Neural cell (in vitro differentiated cells): ENCODE measurements at regions not wholly inside any gene's neighbourhood (a gene's known extent, or its start where the extent isn't known, plus 50 kb on each side); places are given as distances from the start of the nearest gene placed in this dataset.

Experiments used
- RAD21 ChIP-seq: fragments of 450-650 bp; conservative IDR thresholded peaks from 2 replicates; pipeline ENCODE4 v1.6.1; 2014; ENCODE audit warnings: antibody characterized with exemption, mild to moderate bottlenecking, moderate library complexity
- TAF1 ChIP-seq: IDR thresholded peaks from 2 replicates; pipeline ENCODE4 v1.6.1; 2012; ENCODE audit warnings: low read depth
- TF ChIP-seq, protein P1 (sequence below): fragments of 450-650 bp; IDR thresholded peaks from 2 replicates; pipeline ENCODE4 v1.5.1; 2014; ENCODE audit warnings: antibody characterized with exemption, mild to moderate bottlenecking, moderate library complexity; ENCODE audit not compliant: poor library complexity, severe bottlenecking

- TF ChIP-seq TAF1 = no peak
- TF ChIP-seq RAD21 = no peak
- TF ChIP-seq, protein P1, sequence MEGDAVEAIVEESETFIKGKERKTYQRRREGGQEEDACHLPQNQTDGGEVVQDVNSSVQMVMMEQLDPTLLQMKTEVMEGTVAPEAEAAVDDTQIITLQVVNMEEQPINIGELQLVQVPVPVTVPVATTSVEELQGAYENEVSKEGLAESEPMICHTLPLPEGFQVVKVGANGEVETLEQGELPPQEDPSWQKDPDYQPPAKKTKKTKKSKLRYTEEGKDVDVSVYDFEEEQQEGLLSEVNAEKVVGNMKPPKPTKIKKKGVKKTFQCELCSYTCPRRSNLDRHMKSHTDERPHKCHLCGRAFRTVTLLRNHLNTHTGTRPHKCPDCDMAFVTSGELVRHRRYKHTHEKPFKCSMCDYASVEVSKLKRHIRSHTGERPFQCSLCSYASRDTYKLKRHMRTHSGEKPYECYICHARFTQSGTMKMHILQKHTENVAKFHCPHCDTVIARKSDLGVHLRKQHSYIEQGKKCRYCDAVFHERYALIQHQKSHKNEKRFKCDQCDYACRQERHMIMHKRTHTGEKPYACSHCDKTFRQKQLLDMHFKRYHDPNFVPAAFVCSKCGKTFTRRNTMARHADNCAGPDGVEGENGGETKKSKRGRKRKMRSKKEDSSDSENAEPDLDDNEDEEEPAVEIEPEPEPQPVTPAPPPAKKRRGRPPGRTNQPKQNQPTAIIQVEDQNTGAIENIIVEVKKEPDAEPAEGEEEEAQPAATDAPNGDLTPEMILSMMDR = no peak
Observed at GRCh38 chr10:105783936-105784483, 1142.9 kb downstream of the SORCS3 start.
